ENCODE measurements at regions not wholly inside any gene's neighbourhood (a gene's known extent, or its start where the extent isn't known, plus 50 kb on each side); places are given as distances from the start of the nearest gene placed in this dataset.

DNA sequence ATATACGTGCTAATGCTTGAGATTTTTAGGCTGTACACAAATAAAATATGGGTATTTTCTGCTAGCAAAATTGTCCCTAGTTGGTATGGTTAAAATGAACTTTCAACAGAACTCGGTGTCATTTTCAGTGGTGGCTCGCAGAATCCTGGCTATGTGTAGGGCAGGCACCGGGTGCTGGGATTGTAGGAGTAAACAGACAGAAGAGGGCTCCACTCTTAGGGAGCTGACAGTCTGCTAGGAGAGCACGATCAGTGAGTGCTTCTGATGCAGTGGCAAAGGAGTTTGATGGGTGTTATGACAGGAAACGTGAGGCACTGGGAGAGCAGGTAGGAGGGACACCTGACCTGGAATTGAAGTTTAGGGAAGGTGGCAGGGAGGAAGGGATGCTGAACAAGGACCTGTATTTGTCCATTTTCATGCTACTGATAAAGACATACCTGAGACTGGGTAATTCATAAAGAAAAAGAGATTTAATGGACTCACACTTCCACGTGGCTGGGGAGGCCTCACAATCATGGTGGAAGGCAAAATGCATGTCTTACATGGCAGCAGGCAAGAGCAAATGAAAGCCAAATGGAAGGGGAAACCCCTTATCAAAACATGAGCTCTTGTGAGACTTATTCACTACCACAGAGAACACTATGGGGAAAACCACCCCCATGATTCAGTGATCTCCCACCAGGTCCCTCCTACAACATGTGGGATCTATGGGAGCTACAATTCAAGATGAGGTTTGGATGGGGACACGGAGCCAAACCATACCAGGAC is 105.4 kb upstream of the LCLAT1 start:
- no peak for DNase-seq (ENCODE audit: low read depth in 2 of 2)

DNA sequence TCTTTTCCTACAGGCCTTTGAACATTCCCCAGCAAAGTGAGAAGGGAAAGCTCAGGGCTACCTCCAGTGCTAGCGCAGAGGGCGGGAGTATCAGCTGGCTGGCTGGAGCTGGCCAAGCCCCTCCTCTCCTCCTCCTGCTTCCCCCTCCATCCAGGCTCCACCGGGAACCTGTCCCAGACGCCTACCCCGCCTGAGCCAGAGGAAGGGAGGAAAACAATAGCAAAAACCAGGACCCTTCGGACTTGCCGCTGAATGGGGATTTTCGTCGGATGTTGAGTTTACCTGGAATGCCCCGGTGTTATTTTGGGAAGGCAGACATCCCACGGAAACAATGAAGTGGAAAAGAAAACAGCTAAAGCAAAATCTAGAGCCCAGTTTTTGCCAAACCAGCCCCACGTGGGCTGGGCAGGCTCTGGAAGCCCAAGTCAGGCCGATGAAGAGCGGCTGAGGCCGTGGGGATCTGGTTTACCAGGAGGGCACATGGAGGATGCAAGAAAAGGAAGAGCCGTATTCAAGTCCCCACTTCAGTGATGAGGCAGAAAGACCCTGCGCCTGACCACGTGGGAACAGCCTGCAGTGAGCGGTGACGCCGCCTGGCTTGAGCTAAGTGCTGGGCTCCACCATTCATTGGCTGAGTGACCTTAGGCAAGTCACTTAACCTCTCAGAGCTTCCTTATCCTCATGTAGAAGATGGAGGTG is 100.4 kb upstream of the LCLAT1 start:
- no peak for DNase-seq (ENCODE audit: low read depth in 2 of 2)

DNA sequence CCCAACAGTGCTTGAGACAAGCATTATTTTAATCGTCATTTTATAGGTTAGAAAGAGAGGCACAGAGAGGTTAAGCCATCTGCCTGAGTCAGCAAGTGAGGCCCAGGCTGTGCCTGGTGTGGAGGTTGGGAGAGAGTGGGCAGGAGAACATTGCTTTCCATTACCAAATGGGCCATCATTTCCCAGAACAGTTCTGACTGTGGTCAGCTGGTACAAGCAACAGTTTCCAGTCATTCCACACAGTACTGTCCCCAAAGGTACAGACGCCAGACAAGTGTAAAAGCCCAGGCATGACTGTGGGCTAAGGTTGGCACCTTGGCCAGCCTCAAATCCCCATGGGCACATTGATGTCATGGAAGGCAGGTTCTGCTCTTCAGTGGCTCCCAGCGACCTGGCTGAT is 98.2 kb upstream of the LCLAT1 start:
- no peak for DNase-seq (ENCODE audit: low read depth in 2 of 2)

DNA sequence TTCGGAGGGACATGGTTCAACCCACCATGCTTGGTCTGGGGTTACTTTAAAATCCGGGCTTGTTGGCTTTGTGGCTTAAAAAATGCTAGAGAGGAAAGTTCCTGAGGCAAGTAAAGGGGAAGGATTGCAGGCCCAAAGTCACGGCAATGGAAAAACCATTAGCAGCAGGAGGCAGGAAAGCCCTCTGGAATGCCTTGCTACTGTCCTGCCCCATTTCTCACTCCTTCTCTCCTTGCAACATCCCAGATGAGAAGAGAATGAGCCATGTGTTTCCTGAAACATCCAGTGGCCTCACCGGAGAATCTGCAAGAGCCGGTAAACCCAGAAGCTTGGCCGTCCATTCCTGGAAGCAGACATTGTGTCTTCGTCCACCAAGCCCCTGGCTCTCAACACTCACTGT is 97.4 kb upstream of the LCLAT1 start:
- no peak for DNase-seq (ENCODE audit: low read depth in 2 of 2)

DNA sequence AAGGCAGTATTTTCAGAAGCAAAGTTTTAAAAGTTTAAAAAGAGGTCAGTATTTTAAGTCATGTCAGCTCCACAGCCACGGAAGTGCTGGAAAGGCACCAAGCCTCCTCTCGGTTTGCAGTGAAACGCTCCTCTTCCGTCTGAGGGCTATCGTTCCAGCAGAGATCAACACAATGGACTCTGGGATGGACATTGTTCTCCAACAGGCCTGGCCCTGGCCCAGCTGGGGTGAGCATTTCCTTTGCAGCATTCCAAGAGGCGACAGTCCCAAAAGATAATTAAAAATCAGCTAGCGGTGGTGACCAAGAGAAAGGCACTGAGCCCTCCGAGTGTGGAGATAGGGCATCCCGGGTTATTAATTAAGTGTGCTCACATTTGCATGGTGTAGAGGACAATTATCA is 95.9 kb upstream of the LCLAT1 start:
- no peak for DNase-seq (ENCODE audit: low read depth in 2 of 2)

DNA sequence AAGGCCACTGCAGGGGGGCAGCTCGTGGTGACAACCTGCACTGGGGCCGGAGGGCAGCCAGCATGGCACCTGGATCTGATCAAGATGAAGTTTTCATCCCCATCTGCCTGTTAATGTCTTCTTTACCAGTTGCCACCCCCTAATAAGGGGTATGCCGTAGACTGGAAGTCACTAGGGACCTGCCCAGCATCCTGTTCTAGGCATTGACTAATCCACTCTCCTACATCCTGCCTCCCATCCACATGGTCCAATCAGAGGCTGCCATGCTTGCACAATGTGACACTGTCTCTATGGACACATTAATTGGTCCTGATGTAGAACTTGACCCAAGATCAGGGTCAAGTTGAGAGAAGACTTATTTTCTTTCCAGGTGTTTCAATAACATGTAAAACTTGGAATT is 95.1 kb upstream of the LCLAT1 start:
- DNase-seq (ENCODE audit: low read depth in 2 of 2) = no peak

DNA sequence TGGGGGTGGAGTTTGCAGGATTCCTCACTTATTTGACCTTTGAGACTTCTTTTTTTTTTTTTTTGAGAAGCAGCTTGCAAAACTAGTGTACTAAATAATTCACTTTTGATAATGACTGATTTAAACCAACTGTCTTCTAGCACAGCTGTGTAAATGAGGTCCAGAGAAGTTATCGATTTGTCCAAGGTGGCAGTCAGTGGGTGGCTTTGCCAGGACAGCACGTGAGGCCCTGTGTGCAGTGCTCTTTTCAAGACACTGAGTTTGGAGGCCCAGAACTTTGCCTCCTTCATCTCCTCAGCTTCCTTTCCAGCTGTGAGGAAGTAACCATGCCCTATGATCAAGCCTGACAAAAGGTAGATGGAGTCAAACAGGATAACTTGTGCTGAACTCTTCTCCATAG is 92.9 kb upstream of the LCLAT1 start:
- DNase-seq (ENCODE audit: low read depth in 2 of 2) = no peak

DNA sequence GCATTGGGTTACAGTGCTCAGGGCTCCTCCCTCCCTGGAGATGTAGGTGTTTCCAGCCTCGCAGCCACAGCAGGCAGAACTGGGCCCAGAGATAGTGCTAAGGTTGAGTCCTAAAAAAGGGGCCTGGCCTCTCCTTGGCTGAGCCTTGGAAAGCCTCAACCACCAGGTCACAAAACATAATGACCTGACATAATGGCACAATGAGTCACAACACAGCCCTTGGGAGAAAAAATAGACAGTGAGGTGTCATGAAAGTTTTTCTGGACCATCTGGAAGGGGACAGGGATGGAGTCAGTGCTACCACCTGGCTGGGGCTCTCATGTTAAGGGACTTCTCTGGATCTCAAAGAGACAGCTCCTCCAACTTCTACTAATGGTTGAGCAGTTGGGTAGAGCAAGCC is 92.4 kb upstream of the LCLAT1 start:
- DNase-seq (ENCODE audit: low read depth in 2 of 2) = no peak

DNA sequence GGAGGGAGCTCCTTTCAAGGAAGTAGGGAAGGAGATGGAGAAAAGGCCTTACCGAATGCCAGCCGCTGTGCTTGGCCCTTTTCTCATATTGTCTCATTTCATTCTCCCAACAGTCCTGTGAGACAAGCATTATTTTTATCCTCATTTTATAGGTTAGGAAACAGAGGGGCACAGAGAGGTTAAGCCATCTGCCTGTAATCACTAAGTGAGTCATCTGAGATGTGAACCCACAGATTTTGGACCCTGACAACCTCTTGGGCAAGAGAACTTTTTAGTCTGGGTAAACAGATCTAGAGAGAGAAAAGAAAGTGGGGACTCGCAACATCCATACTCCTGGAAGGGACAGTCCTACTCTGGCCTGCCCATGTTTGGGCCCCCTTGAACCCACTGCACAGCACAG is 91.7 kb upstream of the LCLAT1 start:
- DNase-seq (ENCODE audit: low read depth in 2 of 2) = no peak

DNA sequence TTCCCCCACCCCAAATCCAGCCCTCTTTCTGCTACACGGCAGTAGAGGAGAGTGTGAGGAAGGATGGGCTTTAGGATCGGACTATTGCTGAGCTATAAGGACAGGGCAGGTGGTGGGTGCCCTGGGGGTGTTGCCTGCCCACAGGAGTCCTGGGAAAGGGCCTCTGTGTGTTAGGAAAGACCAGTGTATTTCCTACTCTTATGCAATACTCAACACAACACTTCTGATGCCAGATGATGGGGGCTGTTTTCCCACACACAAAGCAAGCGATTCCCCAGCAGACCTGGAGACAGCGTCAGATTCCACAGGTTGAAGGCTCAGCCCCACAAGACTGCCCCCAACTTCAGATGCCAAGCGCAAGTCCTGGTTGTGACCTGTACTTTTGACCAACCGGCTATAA is 91.0 kb upstream of the LCLAT1 start:
- DNase-seq (ENCODE audit: low read depth in 2 of 2) = no peak

DNA sequence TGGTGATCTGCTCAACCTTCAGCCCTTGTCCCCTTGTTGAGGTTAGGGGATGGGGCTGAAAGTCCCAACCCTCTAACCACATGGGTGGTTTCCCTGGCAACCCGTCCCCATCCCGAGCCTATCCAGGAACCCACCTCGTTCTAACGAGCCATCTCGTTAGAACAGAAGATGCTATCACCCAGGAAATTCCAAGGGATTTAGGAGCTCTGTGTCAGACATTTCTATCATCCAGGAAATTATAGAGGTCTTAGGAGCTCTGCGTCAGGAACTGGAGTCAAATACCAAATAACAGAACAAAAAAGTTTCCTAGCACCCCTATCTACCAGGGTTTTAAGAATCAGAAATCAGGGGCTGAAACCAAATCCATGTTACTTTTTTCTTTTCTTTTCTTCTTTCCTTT is 90.3 kb upstream of the LCLAT1 start:
- DNase-seq (ENCODE audit: low read depth in 2 of 2) = no peak

DNA sequence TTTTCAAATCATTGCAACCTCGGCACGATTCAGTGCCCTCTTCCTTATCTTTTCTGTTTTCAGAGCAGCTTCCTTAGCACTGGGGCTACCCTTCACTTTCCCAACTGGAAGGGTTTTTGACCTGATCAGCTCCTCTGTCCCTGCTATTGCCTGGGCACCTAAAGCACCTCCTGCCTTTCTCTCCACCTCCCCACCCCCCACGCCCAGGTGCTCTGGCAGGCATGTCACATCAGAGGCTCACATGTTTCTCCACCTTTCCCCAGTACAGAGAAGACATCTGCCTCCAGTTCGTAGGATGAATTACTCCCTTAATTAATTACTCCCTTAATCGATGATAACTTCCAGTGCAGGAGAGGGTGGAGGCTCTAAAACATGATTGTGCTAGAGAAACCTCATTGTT is 88.7 kb upstream of the LCLAT1 start:
- DNase-seq (ENCODE audit: low read depth in 2 of 2) = no peak

DNA sequence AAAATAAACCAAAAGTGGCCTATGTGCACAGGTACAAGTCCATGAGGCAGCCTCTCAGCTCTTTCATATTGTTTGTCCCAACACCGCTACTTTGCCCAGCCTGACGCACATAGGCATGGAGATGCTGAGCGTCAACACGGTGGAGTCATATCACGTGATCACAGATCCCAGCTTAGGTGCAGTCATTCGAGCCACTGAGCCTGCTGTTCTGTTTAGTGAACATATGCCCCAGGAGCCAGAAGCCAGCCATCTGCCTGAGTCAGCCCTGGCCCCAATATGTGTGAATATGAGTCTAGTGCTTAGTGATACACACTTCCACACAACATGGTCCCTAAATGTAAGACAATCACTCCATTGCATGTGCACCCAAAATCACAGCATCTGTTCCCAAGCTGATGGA is 88.2 kb upstream of the LCLAT1 start:
- DNase-seq (ENCODE audit: low read depth in 2 of 2) = no peak

DNA sequence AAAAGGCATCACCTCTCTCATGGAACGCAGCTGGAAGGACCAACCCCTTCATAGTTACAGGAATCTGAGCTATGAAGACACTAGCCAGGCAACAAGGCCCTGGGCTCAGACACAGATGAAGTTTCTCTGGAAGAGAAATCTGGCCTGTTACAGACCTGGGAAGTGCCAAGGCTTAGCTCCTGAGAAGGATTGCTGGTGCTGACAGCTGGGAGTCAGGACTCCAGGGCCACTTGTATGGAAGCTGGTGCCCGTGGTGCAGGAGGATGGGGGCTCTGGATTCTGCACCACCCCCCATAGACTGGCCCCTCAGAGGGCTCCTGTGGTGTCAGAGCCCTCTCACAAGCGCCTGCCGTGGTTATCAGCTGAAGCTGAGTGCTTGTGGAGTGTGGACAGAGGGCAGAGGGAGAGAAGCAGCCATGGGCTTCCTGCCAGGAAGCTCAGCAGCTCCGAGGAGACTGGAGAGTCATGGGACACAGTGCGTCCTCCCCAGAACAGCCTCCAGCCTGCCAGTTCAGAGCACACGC is 87.3 kb upstream of the LCLAT1 start:
- DNase-seq (ENCODE audit: low read depth in 2 of 2) = no peak

DNA sequence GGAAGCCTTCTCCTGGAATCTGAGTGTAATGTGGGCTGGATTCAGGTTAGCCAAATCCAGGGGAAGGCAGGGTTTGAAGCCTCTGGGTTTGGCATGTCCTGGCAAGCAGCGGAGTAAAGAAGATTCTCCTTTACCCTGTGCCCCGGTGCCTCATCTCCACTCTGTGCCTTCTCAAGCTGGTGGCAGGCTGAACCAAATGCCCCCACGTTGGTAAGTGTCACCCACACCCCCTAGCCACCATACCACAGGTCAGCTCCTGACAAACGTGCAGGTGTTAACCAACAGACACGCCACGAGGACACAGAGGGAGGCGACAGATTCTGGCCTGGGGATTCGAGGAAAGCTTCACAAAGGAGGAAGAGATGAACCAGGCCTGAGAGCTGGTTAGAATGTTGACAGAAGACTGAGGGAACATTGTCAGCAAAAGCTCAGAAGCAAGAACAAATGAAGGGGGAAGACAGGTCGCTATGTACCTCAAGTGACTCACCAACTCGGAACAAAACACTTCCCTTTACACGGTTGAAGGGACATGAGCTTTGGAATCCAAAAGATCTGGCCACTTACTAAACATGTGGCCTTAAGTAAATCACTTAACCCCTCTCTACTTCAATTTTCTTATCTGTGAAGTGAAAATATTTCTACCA is 85.2 kb upstream of the LCLAT1 start:
- DNase-seq (ENCODE audit: low read depth in 2 of 2) = no peak

DNA sequence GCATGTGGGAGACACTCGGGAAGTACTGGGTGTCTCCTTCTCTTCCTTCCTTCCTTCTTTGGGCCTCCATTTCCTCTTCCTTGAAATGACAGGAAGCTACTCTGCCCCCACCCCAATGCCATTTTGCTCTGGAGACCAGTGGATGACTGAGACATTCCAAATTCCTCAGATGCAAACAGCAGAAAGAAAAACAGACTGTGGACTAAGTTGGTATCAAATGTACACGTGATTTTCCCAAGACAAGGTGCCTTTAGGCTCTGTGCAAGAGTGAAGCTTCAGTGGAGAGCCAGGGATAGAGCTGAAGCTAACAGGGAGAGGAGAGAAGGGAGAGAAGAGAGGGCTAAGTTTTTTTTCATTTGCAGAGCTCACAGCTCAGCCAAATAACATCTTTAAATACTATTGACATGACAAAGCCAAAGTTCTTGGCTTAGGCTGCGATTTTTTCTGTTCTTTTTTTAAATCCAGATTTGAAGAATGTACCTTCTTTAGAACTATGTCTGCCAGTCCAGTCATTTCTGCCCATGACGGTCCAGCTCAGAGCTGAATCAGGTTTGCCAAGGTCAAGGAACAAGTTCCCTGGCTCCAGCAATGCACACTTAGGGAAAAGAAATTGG is 84.5 kb upstream of the LCLAT1 start:
- DNase-seq (ENCODE audit: low read depth in 2 of 2) = no peak

DNA sequence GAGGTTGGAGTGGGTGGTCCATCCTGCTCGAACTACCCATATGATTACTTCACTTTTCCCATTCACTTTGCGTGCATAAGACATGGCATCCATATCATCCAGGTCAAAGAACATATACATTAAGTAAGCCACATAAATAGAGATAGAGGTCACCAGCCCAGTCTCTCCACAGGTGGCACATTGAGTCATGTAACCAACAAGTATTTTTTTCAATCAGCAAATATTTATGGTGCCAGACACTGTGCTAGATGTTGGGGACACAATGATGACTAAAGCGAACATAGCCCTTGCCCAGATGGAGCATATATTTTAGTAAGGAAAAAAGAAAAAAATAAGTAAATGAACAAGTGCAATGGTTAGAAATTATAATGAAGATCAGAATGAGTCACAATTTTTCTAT is 83.6 kb upstream of the LCLAT1 start:
- no peak for DNase-seq (ENCODE audit: low read depth in 2 of 2)

DNA sequence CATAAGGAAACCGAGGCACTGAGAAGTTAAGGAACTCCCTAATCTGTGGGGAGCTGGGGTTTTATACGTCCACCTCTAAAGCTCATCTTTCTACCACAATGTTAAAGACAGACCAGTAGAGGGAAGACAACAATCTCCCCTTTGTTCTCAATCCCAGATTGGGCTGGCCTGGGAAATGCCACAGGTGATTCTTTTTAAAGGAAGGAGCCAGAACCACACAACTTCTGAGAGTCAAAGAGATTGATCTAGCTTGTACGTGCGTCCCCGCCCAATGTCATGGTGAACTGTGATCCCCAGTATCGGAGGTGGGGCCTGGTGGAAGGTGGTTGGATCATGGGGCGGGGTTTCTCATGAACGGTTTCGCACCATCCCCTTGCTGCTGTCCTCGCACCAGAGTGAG is 81.8 kb upstream of the LCLAT1 start:
- no peak for DNase-seq (ENCODE audit: low read depth in 2 of 2)

DNA sequence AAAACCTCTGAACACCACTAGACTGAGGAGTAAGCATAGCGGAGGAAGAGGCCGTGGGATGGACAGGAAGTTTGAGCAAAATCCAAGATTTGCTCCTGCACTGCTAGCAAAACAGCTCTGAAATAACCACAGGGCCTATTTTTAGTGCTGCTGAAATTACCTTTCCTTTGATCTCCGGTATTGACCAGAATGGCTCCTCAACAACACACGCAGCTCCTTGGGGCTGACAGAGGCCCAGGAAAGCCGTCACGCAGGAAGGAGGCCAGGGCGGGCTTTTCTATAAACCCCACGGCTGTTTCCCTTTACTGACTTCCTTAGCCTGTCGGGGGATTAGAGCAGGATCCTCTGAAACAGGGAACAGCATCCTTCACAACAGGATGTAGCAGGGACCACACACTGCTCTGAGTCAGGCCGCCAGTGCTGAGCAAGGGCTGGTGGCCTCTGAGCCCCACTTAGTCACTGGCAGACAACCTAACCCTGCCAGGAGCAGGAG is 80.8 kb upstream of the LCLAT1 start:
- DNase-seq (ENCODE audit: low read depth in 2 of 2) = peak in 1 of 2 donors; percentile 5

DNA sequence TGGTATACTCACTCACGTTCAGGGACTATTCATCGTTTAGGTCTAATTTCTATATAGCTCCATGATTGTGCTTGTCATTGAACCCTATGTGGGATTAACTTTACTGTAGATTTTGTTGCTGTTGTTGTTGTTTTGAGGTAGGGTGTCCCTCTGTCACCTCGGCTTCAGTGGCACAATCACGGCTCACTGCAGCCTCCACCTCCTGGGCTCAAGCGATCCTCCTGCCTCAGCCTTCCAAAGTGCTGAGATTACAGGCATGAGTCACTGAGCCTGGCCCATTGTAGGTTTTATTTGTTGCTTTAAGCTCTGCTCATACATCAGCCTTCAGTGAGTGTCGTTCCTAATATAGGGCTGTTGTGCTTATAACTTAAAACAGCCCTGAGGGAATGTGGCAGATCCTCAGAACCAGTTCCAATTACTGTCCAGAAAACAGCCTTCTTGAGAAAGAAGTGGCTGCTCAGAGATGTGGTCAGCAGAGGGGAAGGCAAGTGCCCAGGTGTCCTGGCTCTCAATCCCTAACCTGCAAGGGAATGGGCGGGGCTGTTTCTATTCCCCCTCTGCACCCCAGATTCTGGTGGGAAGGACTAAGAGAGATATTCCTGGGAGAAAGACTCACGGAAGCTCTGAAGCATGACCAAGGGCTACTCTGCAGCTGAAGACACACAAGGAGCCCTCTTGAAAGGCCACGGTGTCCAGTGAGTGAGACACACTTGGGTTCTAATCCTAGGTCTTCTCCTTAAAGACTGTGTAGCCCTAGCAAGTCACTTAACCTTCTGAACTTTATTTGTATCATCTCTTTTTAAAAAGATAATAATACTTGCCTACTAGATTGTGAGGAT is 79.6 kb upstream of the LCLAT1 start:
- no peak for DNase-seq (ENCODE audit: low read depth in 2 of 2)

DNA sequence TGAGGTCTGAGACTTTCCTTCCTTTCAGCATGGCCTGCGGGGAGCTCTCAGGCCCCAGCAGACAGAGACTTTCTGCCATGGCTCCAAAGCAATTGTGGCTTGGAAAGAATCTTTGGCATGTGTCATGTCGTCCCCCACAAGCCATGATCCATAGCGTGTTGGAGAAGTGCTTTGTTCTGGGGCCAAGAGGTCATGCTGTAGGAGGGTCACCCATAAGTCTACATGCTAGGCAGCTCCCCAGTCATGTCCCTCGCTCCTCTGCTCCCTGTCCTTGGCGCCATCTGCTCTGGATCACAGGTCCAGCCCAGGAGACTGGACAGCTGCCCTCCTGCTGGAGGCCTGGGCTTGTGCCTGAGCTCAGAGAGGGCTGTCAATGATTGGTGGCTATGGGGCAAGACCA is 78.8 kb upstream of the LCLAT1 start:
- DNase-seq (ENCODE audit: low read depth in 2 of 2) = no peak
